GM21390 (cell line): ENCODE measurements at regions not wholly inside any gene's neighbourhood (a gene's known extent, or its start where the extent isn't known, plus 50 kb on each side); places are given as distances from the start of the nearest gene placed in this dataset.
"Not testable (repeated sequence)": the region's sequence is repeated elsewhere in the genome, so short reads cannot be mapped to it uniquely, and the experiment has no call there.

Experiments
- ATAC-seq: cut with Tn5 transposase; IDR thresholded peaks from one replicate; pipeline ENCODE4 v1.9.1; 2021; ENCODE audit not compliant: unreplicated experiment

GRCh38 chr6:150299873-150300485, 68.8 kb upstream of the IYD start:
- no peak for ATAC-seq

GRCh38 chr6:150301846-150302519, 66.8 kb upstream of the IYD start:
- ATAC-seq: peak; percentile 97

GRCh38 chr6:150302520-150303176, 66.2 kb upstream of the IYD start:
- ATAC-seq: peak; percentile 23

- ATAC-seq: no peak
These were observed 65.6 kb upstream of the IYD start for GRCh38 chr6:150303256-150303655.

- ATAC-seq: no peak
These were observed 64.4 kb upstream of the IYD start for GRCh38 chr6:150304429-150304828.

GRCh38 chr6:150306290-150306689, 62.5 kb upstream of the IYD start:
- ATAC-seq: no peak

GRCh38 chr6:150307520-150307919, 61.3 kb upstream of the IYD start:
- no peak for ATAC-seq

GRCh38 chr6:150308812-150309645, 59.8 kb upstream of the IYD start:
- no peak for ATAC-seq

- ATAC-seq: no peak
These were observed 58.3 kb upstream of the IYD start for GRCh38 chr6:150310539-150310938.

GRCh38 chr6:150311149-150311944, 57.5 kb upstream of the IYD start:
- not testable (repeated sequence) for ATAC-seq

GRCh38 chr6:150312395-150312794, 56.4 kb upstream of the IYD start:
- ATAC-seq: no peak

GRCh38 chr6:150312844-150313584, 55.8 kb upstream of the IYD start:
- no peak for ATAC-seq

- ATAC-seq: no peak
These were observed 55.0 kb upstream of the IYD start for GRCh38 chr6:150313781-150314180.

- no peak for ATAC-seq
These were observed 54.3 kb upstream of the IYD start for GRCh38 chr6:150314230-150315188.

GRCh38 chr6:150315626-150316025, 53.2 kb upstream of the IYD start:
- ATAC-seq: no peak

GRCh38 chr6:150316936-150317335, 51.9 kb upstream of the IYD start:
- ATAC-seq: no peak
